Type B pancreatic cell (in vitro differentiated cells): ENCODE measurements at regions not wholly inside any gene's neighbourhood (a gene's known extent, or its start where the extent isn't known, plus 50 kb on each side); places are given as distances from the start of the nearest gene placed in this dataset.

ENCODE experiments used
- DNase-seq: peaks from one replicate; pipeline ENCODE4 v3.0.0; 2021; ENCODE audit warnings: mixed read lengths; ENCODE audit not compliant: unreplicated experiment; ENCODE audit errors: extremely low spot score
- H3K27ac Mint-ChIP-seq: 2 replicates; pipeline ENCODE4 v1.8.0; 2021; ENCODE audit warnings: mild to moderate bottlenecking, mixed read lengths
- H3K27me3 Mint-ChIP-seq: 2 replicates; pipeline ENCODE4 v1.8.0; 2021; ENCODE audit warnings: mixed read lengths
- H3K36me3 Mint-ChIP-seq: 2 replicates; pipeline ENCODE4 v1.8.0; 2021; ENCODE audit warnings: mixed read lengths
- H3K4me1 Mint-ChIP-seq: one replicate; pipeline ENCODE4 v1.8.0; 2021; ENCODE audit warnings: mixed read lengths; ENCODE audit not compliant: unreplicated experiment
- H3K4me3 Mint-ChIP-seq: 2 replicates; pipeline ENCODE4 v1.8.0; 2021; ENCODE audit warnings: mild to moderate bottlenecking, mixed read lengths
- H3K9me3 Mint-ChIP-seq: 2 replicates; pipeline ENCODE4 v1.8.0; 2021; ENCODE audit warnings: mixed read lengths
- TF ChIP-seq, protein P1 (sequence below): fragments of 200-600 bp; sonication (generic); conservative IDR thresholded peaks from 2 replicates; pipeline ENCODE4 v1.5.0; 2021; ENCODE audit warnings: antibody characterized with exemption, mild to moderate bottlenecking

DNA sequence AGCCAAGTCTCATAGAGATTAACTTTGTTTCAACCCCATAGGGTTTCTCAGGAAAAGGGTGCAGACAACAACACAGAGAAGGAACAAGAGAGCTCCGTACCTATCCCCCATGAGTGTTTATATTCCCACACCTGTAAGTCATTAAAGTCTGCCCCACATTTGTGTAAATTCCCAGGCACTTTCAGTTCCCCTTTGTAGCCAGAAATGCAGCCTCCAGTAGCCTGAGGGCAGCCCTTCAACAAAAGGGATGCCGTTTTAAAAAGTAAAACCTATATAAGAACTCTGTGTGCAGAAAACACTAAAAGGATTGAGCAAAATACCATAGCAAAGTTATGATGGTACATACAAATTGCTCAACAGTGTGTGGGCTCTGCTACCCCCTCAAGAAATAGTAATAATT, 59.7 kb upstream of the TMEM108 start:
- peaks cover 5% of the 10 kb centered on the region for H3K4me1 Mint-ChIP-seq
- no peak for DNase-seq
- TF ChIP-seq, protein P1, sequence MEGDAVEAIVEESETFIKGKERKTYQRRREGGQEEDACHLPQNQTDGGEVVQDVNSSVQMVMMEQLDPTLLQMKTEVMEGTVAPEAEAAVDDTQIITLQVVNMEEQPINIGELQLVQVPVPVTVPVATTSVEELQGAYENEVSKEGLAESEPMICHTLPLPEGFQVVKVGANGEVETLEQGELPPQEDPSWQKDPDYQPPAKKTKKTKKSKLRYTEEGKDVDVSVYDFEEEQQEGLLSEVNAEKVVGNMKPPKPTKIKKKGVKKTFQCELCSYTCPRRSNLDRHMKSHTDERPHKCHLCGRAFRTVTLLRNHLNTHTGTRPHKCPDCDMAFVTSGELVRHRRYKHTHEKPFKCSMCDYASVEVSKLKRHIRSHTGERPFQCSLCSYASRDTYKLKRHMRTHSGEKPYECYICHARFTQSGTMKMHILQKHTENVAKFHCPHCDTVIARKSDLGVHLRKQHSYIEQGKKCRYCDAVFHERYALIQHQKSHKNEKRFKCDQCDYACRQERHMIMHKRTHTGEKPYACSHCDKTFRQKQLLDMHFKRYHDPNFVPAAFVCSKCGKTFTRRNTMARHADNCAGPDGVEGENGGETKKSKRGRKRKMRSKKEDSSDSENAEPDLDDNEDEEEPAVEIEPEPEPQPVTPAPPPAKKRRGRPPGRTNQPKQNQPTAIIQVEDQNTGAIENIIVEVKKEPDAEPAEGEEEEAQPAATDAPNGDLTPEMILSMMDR = no peak
- no peak overlapping the region for H3K4me3 Mint-ChIP-seq
- H3K27ac Mint-ChIP-seq = no peak overlapping the region
- no peaks in the 10 kb centered on the region for H3K36me3 Mint-ChIP-seq
- H3K27me3 Mint-ChIP-seq = no peaks in the 10 kb centered on the region
- peaks cover 8% of the 10 kb centered on the region for H3K9me3 Mint-ChIP-seq

GRCh38 chr3:132974097-132974496, 64.1 kb upstream of the TMEM108 start:
- H3K27me3 Mint-ChIP-seq = no peaks in the 10 kb centered on the region
- TF ChIP-seq, protein P1 = no peak
- H3K9me3 Mint-ChIP-seq = no peaks in the 10 kb centered on the region
- H3K36me3 Mint-ChIP-seq = no peaks in the 10 kb centered on the region
- H3K4me1 Mint-ChIP-seq = peaks cover 5% of the 10 kb centered on the region
- no peak overlapping the region for H3K4me3 Mint-ChIP-seq
- no peak for DNase-seq
- H3K27ac Mint-ChIP-seq = no peak overlapping the region

DNA sequence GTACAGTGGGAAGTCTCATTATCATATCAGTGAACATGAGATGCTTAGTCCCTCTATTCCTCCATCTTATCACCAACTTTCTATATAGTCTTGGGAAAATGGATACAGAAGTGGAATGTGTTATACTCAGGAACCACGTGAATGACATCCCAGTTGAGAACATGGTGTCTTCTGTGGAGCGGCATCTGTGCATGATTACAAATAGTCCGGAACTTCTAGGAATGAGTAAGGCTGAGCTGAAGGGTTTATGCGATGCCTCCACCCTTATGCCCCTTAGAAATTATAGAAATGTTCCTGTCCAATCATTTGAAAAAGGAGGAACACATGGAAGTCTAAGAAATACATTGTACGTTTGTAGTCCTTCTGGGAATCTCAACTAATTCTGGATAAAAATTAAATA, 64.8 kb upstream of the TMEM108 start:
- H3K4me3 Mint-ChIP-seq = no peak overlapping the region
- DNase-seq = no peak
- H3K27me3 Mint-ChIP-seq = no peaks in the 10 kb centered on the region
- no peak overlapping the region for H3K27ac Mint-ChIP-seq
- no peaks in the 10 kb centered on the region for H3K9me3 Mint-ChIP-seq
- H3K36me3 Mint-ChIP-seq = no peaks in the 10 kb centered on the region
- TF ChIP-seq, protein P1 = no peak
- peaks cover 4% of the 10 kb centered on the region for H3K4me1 Mint-ChIP-seq

- H3K4me3 Mint-ChIP-seq = no peak overlapping the region
- no peaks in the 10 kb centered on the region for H3K9me3 Mint-ChIP-seq
- no peak overlapping the region for H3K27ac Mint-ChIP-seq
- TF ChIP-seq, protein P1 = no peak
- H3K4me1 Mint-ChIP-seq = no peaks in the 10 kb centered on the region
- H3K27me3 Mint-ChIP-seq = no peaks in the 10 kb centered on the region
- H3K36me3 Mint-ChIP-seq = no peaks in the 10 kb centered on the region
- no peak for DNase-seq
Measured at GRCh38 chr3:132972333-132972732, 65.9 kb upstream of the TMEM108 start.

DNA sequence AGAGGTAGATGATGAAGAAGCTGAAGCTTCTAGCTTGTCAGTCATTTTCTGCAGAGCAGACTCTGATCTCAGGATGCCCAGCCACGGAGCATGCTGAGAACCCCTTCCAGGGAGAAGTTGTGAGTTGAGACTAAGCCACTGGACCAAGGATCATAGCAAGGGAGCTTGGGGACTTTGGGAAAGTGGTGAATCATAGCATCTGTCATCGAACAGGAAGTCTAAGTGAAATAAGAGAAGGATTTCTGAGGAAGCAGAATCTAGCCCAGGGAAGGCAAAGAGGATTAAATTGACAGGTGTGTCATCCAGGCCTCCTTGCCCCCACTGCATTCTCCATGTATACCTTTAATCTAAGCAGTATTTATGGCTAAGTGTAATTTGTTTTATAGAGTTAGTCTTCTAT, 71.8 kb upstream of the TMEM108 start:
- H3K4me3 Mint-ChIP-seq = no peak overlapping the region
- H3K36me3 Mint-ChIP-seq = no peaks in the 10 kb centered on the region
- H3K4me1 Mint-ChIP-seq = no peaks in the 10 kb centered on the region
- H3K27ac Mint-ChIP-seq = no peak overlapping the region
- no peaks in the 10 kb centered on the region for H3K27me3 Mint-ChIP-seq
- H3K9me3 Mint-ChIP-seq = no peaks in the 10 kb centered on the region
- TF ChIP-seq, protein P1 = no peak
- DNase-seq = no peak

GRCh38 chr3:132964266-132964665, 73.9 kb upstream of the TMEM108 start:
- Mint-ChIP-seq H3K4me3 (no peak overlapping the region), H3K4me1 (no peaks in the 10 kb centered on the region), H3K9me3 (no peaks in the 10 kb centered on the region), H3K27ac (no peak overlapping the region), H3K36me3 (no peaks in the 10 kb centered on the region), H3K27me3 (no peaks in the 10 kb centered on the region)
- TF ChIP-seq, protein P1 = no peak
- DNase-seq = no peak
